HG03108 (cell line): ENCODE measurements at regions not wholly inside any gene's neighbourhood (a gene's known extent, or its start where the extent isn't known, plus 50 kb on each side); places are given as distances from the start of the nearest gene placed in this dataset.

Experiments used
- ATAC-seq: cut with Tn5 transposase; IDR thresholded peaks from one replicate; pipeline ENCODE4 v1.9.1; 2021; ENCODE audit warnings: moderate library complexity; ENCODE audit not compliant: unreplicated experiment

GRCh38 chr3:28799084-28799483, 450.5 kb upstream of the AZI2 start:
- no peak for ATAC-seq

- ATAC-seq: no peak
Observed at GRCh38 chr3:28800203-28800602, 451.6 kb upstream of the AZI2 start.

GRCh38 chr3:28808068-28808467, 459.4 kb upstream of the AZI2 start:
- ATAC-seq: no peak

- no peak for ATAC-seq
Observed at GRCh38 chr3:28816017-28816416, 464.9 kb upstream of the RBMS3 start.

GRCh38 chr3:28824316-28824715, 456.6 kb upstream of the RBMS3 start:
- ATAC-seq: no peak

GRCh38 chr3:28826840-28827239, 454.0 kb upstream of the RBMS3 start:
- no peak for ATAC-seq

GRCh38 chr3:28835249-28835648, 445.6 kb upstream of the RBMS3 start:
- ATAC-seq: no peak

- no peak for ATAC-seq
Observed at GRCh38 chr3:28835751-28836150, 445.1 kb upstream of the RBMS3 start.

GRCh38 chr3:28836199-28836598, 444.7 kb upstream of the RBMS3 start:
- ATAC-seq: no peak

- peak; percentile 47 for ATAC-seq
Observed at GRCh38 chr3:28840976-28841376, 439.9 kb upstream of the RBMS3 start.

GRCh38 chr3:28841441-28841840, 439.4 kb upstream of the RBMS3 start:
- peak; percentile 17 for ATAC-seq

GRCh38 chr3:28844298-28845005, 436.4 kb upstream of the RBMS3 start:
- ATAC-seq: no peak

- no peak for ATAC-seq
Observed at GRCh38 chr3:28845006-28845324, 435.9 kb upstream of the RBMS3 start.

GRCh38 chr3:28846971-28847478, 433.8 kb upstream of the RBMS3 start:
- no peak for ATAC-seq

- ATAC-seq: no peak
Observed at GRCh38 chr3:28847736-28848135, 433.1 kb upstream of the RBMS3 start.

- no peak for ATAC-seq
Observed at GRCh38 chr3:28850186-28850585, 430.7 kb upstream of the RBMS3 start.

GRCh38 chr3:28853830-28854229, 427.0 kb upstream of the RBMS3 start:
- no peak for ATAC-seq

- no peak for ATAC-seq
Observed at GRCh38 chr3:28856796-28857195, 424.1 kb upstream of the RBMS3 start.

GRCh38 chr3:28859897-28860296, 421.0 kb upstream of the RBMS3 start:
- ATAC-seq: no peak

- ATAC-seq: no peak
Observed at GRCh38 chr3:28860307-28860706, 420.6 kb upstream of the RBMS3 start.

GRCh38 chr3:28863186-28863585, 417.7 kb upstream of the RBMS3 start:
- no peak for ATAC-seq

GRCh38 chr3:28867836-28868235, 413.0 kb upstream of the RBMS3 start:
- ATAC-seq: no peak

GRCh38 chr3:28868897-28869296, 412.0 kb upstream of the RBMS3 start:
- ATAC-seq: no peak
